ENCODE measurements at regions not wholly inside any gene's neighbourhood (a gene's known extent, or its start where the extent isn't known, plus 50 kb on each side); places are given as distances from the start of the nearest gene placed in this dataset.

DNA sequence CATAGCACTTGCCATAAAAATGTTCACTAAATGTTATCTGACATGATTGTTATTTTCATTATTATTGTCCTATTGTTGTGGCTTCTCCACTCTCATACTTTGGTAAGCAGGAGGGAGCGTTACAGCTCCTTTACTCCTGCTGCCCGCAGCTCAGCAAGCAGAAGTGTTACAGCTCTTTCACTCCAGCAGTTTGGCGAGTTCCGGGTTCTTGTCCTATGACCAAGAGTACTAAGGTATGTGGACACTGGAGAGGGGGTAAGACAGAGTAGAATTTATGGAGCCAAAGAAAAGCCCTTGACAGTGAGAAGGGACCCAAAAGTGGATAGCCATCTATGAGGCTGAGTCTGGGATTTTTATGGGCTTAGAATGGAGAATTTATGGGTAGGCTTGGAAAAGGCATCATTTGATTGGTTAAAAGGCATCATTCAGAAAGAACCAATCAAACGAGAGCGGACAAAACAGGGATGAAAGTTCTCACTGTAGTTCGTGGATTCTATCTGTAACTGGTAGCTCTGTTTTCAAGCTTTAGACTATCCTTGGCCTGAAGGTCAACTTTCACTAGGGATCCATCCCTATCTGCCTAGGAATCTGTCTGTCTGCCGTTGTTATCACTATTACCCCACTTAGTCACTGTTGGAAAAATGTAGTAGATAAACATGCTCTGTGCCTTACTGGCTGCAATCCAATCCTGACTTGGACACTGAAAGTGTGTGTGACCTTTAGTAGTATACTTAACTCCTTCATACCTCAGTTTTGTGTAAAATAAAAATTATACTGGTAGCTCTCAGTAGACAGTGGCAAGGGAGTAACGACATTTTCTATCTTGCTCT, 545.6 kb upstream of the LCORL start (continued):
- TF ChIP-seq, protein P1, sequence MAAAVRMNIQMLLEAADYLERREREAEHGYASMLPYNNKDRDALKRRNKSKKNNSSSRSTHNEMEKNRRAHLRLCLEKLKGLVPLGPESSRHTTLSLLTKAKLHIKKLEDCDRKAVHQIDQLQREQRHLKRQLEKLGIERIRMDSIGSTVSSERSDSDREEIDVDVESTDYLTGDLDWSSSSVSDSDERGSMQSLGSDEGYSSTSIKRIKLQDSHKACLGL (CRISPR knock-in tag; IDR thresholded peaks at IDR 0.05): no peak
- TF ChIP-seq RBM22 (optimal IDR thresholded peaks at IDR 0.05; ENCODE audit: low read length) (no peak), HNF4A (CRISPR knock-in tag; IDR thresholded peaks at IDR 0.05) (peak; percentile 93), POLR2AphosphoS5 (IDR thresholded peaks at IDR 0.05; ENCODE audit: low read depth, low read length) (no peak), ZNF678 (CRISPR knock-in tag; IDR thresholded peaks at IDR 0.05) (no peak), CAMTA2 (CRISPR knock-in tag; IDR thresholded peaks at IDR 0.05; ENCODE audit: borderline replicate concordance) (no peak), RBM39 (IDR thresholded peaks at IDR 0.05; ENCODE audit: low read depth, low read length, poor library complexity, severe bottlenecking) (no peak), REL (CRISPR knock-in tag; conservative IDR thresholded peaks at IDR 0.05) (no peak), NONO (IDR thresholded peaks at IDR 0.05) (no peak), NONO (CRISPR knock-in tag; conservative IDR thresholded peaks at IDR 0.05) (peak; percentile 84), TAF15 (IDR thresholded peaks at IDR 0.05; ENCODE audit: low read depth, low read length, poor library complexity, severe bottlenecking) (no peak), DPF2 (CRISPR knock-in tag; IDR thresholded peaks at IDR 0.05; ENCODE audit: borderline replicate concordance, low read depth) (peak; percentile 90), BRCA1 (CRISPR knock-in tag; IDR thresholded peaks at IDR 0.05) (no peak), PAF1 (CRISPR knock-in tag; IDR thresholded peaks at IDR 0.05) (no peak), ZNF703 (CRISPR knock-in tag; IDR thresholded peaks at IDR 0.05; ENCODE audit: borderline replicate concordance) (no peak), KAT7 (CRISPR knock-in tag; IDR thresholded peaks at IDR 0.05; ENCODE audit: borderline replicate concordance) (no peak), NR2F2 (IDR thresholded peaks at IDR 0.05; ENCODE audit: borderline replicate concordance, low read depth) (peak; percentile 89), PTBP1 (IDR thresholded peaks at IDR 0.05; ENCODE audit: low read depth, low read length, poor library complexity, severe bottlenecking) (no peak)
- TF ChIP-seq, protein P2, sequence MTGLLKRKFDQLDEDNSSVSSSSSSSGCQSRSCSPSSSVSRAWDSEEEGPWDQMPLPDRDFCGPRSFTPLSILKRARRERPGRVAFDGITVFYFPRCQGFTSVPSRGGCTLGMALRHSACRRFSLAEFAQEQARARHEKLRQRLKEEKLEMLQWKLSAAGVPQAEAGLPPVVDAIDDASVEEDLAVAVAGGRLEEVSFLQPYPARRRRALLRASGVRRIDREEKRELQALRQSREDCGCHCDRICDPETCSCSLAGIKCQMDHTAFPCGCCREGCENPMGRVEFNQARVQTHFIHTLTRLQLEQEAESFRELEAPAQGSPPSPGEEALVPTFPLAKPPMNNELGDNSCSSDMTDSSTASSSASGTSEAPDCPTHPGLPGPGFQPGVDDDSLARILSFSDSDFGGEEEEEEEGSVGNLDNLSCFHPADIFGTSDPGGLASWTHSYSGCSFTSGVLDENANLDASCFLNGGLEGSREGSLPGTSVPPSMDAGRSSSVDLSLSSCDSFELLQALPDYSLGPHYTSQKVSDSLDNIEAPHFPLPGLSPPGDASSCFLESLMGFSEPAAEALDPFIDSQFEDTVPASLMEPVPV (CRISPR knock-in tag; IDR thresholded peaks at IDR 0.05): no peak
- TF ChIP-seq, protein P3, sequence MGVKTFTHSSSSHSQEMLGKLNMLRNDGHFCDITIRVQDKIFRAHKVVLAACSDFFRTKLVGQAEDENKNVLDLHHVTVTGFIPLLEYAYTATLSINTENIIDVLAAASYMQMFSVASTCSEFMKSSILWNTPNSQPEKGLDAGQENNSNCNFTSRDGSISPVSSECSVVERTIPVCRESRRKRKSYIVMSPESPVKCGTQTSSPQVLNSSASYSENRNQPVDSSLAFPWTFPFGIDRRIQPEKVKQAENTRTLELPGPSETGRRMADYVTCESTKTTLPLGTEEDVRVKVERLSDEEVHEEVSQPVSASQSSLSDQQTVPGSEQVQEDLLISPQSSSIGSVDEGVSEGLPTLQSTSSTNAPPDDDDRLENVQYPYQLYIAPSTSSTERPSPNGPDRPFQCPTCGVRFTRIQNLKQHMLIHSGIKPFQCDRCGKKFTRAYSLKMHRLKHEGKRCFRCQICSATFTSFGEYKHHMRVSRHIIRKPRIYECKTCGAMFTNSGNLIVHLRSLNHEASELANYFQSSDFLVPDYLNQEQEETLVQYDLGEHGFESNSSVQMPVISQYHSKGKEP (CRISPR knock-in tag; IDR thresholded peaks at IDR 0.05): no peak
- TF ChIP-seq, protein P4, sequence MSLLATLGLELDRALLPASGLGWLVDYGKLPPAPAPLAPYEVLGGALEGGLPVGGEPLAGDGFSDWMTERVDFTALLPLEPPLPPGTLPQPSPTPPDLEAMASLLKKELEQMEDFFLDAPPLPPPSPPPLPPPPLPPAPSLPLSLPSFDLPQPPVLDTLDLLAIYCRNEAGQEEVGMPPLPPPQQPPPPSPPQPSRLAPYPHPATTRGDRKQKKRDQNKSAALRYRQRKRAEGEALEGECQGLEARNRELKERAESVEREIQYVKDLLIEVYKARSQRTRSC (CRISPR knock-in tag; IDR thresholded peaks at IDR 0.05; ENCODE audit: low read depth): no peak
- TF ChIP-seq, protein P5, sequence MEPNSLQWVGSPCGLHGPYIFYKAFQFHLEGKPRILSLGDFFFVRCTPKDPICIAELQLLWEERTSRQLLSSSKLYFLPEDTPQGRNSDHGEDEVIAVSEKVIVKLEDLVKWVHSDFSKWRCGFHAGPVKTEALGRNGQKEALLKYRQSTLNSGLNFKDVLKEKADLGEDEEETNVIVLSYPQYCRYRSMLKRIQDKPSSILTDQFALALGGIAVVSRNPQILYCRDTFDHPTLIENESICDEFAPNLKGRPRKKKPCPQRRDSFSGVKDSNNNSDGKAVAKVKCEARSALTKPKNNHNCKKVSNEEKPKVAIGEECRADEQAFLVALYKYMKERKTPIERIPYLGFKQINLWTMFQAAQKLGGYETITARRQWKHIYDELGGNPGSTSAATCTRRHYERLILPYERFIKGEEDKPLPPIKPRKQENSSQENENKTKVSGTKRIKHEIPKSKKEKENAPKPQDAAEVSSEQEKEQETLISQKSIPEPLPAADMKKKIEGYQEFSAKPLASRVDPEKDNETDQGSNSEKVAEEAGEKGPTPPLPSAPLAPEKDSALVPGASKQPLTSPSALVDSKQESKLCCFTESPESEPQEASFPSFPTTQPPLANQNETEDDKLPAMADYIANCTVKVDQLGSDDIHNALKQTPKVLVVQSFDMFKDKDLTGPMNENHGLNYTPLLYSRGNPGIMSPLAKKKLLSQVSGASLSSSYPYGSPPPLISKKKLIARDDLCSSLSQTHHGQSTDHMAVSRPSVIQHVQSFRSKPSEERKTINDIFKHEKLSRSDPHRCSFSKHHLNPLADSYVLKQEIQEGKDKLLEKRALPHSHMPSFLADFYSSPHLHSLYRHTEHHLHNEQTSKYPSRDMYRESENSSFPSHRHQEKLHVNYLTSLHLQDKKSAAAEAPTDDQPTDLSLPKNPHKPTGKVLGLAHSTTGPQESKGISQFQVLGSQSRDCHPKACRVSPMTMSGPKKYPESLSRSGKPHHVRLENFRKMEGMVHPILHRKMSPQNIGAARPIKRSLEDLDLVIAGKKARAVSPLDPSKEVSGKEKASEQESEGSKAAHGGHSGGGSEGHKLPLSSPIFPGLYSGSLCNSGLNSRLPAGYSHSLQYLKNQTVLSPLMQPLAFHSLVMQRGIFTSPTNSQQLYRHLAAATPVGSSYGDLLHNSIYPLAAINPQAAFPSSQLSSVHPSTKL (CRISPR knock-in tag; IDR thresholded peaks at IDR 0.05): peak; percentile 97

Data from HepG2 (cell line).